ENCODE measurements at regions not wholly inside any gene's neighbourhood (a gene's known extent, or its start where the extent isn't known, plus 50 kb on each side); places are given as distances from the start of the nearest gene placed in this dataset.

- TF ChIP-seq SMC3 (IDR thresholded peaks at IDR 0.05), result no peak
- no peak for TF ChIP-seq CTCF (IDR thresholded peaks at IDR 0.05)
- TF ChIP-seq POLR2A (IDR thresholded peaks at IDR 0.05; ENCODE audit: low read length), result no peak
- no peak for TF ChIP-seq EP300 (IDR thresholded peaks at IDR 0.05)
- no peak for TF ChIP-seq SREBF2 (IDR thresholded peaks at IDR 0.05)
- TF ChIP-seq CHD2 (IDR thresholded peaks at IDR 0.05; ENCODE audit: low read length, partially characterized antibody), result no peak
- no peak for TF ChIP-seq CEBPB (IDR thresholded peaks at IDR 0.05)
- TF ChIP-seq RAD21 (conservative IDR thresholded peaks at IDR 0.05 in 1 of 2, IDR thresholded peaks at IDR 0.05 in 1 of 2), result no peak
- TF ChIP-seq RCOR1 (IDR thresholded peaks at IDR 0.05; ENCODE audit: low read depth, low read length), result no peak
- TF ChIP-seq CBX2 (IDR thresholded peaks at IDR 0.05; ENCODE audit: borderline replicate concordance, low read depth), result no peak
- no peak for TF ChIP-seq HDAC2 (IDR thresholded peaks at IDR 0.05)
- no peak for TF ChIP-seq ELK1 (IDR thresholded peaks at IDR 0.05; ENCODE audit: low read depth, low read length)
- TF ChIP-seq MAX (IDR thresholded peaks at IDR 0.05), result no peak
Observed at GRCh38 chr17:63170795-63171194, 204.8 kb downstream of the TANC2 start.

All from A549 (cell line).